ENCODE measurements at regions not wholly inside any gene's neighbourhood (a gene's known extent, or its start where the extent isn't known, plus 50 kb on each side); places are given as distances from the start of the nearest gene placed in this dataset.
"Not testable (repeated sequence)": the region's sequence is repeated elsewhere in the genome, so short reads cannot be mapped to it uniquely, and the experiment has no call there.

GRCh38 chr10:63675171-63675570 lies 154.0 kb downstream of the REEP3 start:
- no peak for DNase-seq (ENCODE audit: low read depth in 4 of 4, low spot score in 1 of 4)

GRCh38 chr10:63677001-63677400 lies 155.8 kb downstream of the REEP3 start:
- no peak for DNase-seq (ENCODE audit: low read depth in 4 of 4, low spot score in 1 of 4)

- DNase-seq (ENCODE audit: low read depth in 4 of 4, low spot score in 1 of 4) = not testable (repeated sequence)
These were observed 159.3 kb downstream of the REEP3 start for GRCh38 chr10:63680545-63680944.

- DNase-seq (ENCODE audit: low read depth in 4 of 4, low spot score in 1 of 4) = no peak
These were observed 160.9 kb downstream of the REEP3 start for GRCh38 chr10:63681993-63682697.

GRCh38 chr10:63682698-63683052 lies 161.5 kb downstream of the REEP3 start:
- not testable (repeated sequence) for DNase-seq (ENCODE audit: low read depth in 4 of 4, low spot score in 1 of 4)

GRCh38 chr10:63683223-63683622 lies 162.0 kb downstream of the REEP3 start:
- DNase-seq (ENCODE audit: low read depth in 4 of 4, low spot score in 1 of 4) = no peak

- DNase-seq (ENCODE audit: low read depth in 4 of 4, low spot score in 1 of 4) = no peak
These were observed 162.5 kb downstream of the REEP3 start for GRCh38 chr10:63683686-63684085.

- no peak for DNase-seq (ENCODE audit: low read depth in 4 of 4, low spot score in 1 of 4)
These were observed 163.2 kb downstream of the REEP3 start for GRCh38 chr10:63684257-63684936.

- no peak for DNase-seq (ENCODE audit: low read depth in 4 of 4, low spot score in 1 of 4)
These were observed 168.6 kb downstream of the REEP3 start for GRCh38 chr10:63689768-63690167.

GRCh38 chr10:63692220-63692896 lies 171.2 kb downstream of the REEP3 start:
- DNase-seq (ENCODE audit: low read depth in 4 of 4, low spot score in 1 of 4) = no peak

GRCh38 chr10:63693021-63693420 lies 171.8 kb downstream of the REEP3 start:
- not testable (repeated sequence) for DNase-seq (ENCODE audit: low read depth in 4 of 4, low spot score in 1 of 4)

GRCh38 chr10:63696205-63696604 lies 175.0 kb downstream of the REEP3 start:
- DNase-seq (ENCODE audit: low read depth in 4 of 4, low spot score in 1 of 4) = no peak

GRCh38 chr10:63697956-63698786 lies 177.0 kb downstream of the REEP3 start:
- no peak for DNase-seq (ENCODE audit: low read depth in 4 of 4, low spot score in 1 of 4)

GRCh38 chr10:63698787-63699150 lies 177.6 kb downstream of the REEP3 start:
- no peak for DNase-seq (ENCODE audit: low read depth in 4 of 4, low spot score in 1 of 4)

GRCh38 chr10:63699785-63700613 lies 178.8 kb downstream of the REEP3 start:
- no peak for DNase-seq (ENCODE audit: low read depth in 4 of 4, low spot score in 1 of 4)

- no peak for DNase-seq (ENCODE audit: low read depth in 4 of 4, low spot score in 1 of 4)
These were observed 179.5 kb downstream of the REEP3 start for GRCh38 chr10:63700631-63701156.

GRCh38 chr10:63702092-63702491 lies 180.9 kb downstream of the REEP3 start:
- DNase-seq (ENCODE audit: low read depth in 4 of 4, low spot score in 1 of 4) = no peak

- no peak for DNase-seq (ENCODE audit: low read depth in 4 of 4, low spot score in 1 of 4)
These were observed 182.0 kb downstream of the REEP3 start for GRCh38 chr10:63703113-63703670.

- DNase-seq (ENCODE audit: low read depth in 4 of 4, low spot score in 1 of 4) = no peak
These were observed 182.6 kb downstream of the REEP3 start for GRCh38 chr10:63703740-63704345.

Measured in stimulated activated CD4-positive, alpha-beta T cell treated with anti-CD3 and anti-CD28 coated beads, Interleukin-1b, Interleukin-23, amount 100 ng/mL, for 24 hours (primary cell).